Femur (tissue), 1 donor: ENCODE measurements at regions not wholly inside any gene's neighbourhood (a gene's known extent, or its start where the extent isn't known, plus 50 kb on each side); places are given as distances from the start of the nearest gene placed in this dataset.

ENCODE experiments used
- DNase-seq: peaks from one replicate; pipeline ENCODE4 v3.0.0-alpha.2; 2017

DNA sequence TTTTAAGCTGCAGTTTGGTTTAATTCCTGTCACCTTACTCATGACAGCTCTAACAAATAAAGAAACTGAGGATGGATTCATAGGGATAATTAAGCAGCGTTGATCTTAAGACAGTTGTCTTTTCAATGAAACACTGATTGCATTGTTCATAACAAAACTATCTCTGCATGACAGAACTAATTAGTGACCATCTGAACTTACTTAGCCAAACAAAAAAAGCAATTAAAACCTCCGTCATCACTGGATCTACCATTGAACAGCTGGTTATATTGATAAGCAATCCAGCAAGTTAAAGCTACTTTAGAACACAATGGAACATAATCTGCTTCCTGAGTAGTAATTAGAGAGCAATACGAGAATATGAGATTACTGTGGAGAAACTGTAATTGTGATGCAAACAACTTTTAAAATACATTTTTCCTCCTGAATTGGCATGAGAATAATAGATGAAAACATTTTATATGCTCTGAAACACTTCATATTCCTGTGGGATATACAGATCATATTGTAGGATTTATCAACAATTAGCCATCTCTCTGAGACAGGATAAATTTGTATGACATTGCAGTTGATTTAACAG lies 2576.8 kb downstream of the PCDH7 start:
- DNase-seq: no peak

DNA sequence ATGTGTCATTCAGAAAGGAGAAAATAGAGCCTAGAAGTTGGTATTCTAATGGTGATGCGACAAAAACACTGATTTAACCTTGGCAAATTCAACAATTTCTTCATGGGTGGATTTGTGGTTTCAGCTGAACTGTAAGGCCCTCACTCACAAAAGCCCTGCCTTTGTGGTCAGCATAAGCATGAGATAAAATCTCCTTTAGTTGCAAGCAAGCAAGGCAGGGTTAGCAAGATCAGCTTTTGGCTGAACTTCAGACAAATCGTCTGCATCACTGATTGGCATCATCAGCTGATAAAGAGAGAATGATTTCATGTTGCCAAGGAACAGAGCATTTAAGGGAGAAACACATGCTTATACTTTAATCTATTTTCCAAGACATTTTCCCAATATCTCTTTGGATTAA lies 2582.2 kb downstream of the PCDH7 start:
- no peak for DNase-seq

DNA sequence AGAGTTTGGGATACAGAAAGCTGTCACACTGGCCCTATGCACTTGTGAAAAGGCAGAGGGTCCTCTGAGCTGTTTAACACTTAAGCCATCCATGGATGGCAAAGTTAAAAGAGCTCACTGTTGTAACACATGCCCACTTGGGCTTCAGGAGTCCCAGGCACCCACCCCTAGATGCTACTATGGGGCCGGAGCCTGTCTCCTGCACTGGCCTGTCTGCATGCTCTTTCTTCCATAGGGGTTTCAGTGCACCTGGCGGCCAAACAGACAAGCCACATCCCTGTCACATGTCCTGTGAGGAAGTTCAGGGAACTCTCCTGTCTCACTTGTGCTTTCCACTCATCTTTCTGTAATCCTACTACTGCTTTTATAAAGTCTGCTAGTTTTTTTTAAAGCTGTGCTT lies 2586.0 kb downstream of the PCDH7 start:
- DNase-seq: no peak

DNA sequence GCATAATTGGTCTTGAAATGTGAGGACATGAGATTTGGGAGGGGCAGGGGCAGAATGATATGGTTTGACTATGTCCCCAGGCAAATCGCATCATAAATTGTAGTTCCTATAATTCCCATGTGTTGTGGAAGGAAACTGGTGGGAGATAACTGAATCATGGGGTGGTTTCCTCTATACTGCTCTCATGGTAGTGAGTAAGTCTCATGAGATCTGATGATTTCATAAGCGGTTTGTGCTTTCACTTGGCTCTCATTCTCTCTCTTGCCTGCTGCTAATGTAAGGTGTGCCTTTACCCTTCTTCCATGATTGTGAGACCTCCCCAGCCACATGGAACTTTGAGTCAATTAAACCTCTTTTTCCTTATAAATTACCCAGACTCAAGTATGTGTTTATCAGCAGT lies 2595.9 kb downstream of the PCDH7 start:
- DNase-seq: no peak

DNA sequence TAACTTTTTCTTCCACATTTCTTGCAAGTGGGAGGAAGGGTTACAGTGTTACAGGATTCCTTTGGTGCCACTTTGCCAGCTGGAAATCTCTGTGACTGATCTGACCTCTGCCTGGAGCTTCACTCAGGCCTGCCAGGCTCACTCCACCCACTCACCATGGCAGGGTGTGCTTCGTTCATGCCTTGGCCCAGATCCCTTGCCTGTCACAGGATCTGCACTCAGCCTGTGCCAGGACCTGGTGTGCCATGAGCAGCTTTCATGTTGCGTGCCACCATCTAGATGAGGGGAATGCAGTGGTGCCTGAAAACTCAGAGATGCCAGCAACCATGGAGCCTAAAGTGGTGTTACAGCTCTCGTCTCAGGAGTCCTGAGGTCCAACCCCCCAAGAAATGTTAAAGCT lies 2596.4 kb downstream of the PCDH7 start:
- no peak for DNase-seq

DNA sequence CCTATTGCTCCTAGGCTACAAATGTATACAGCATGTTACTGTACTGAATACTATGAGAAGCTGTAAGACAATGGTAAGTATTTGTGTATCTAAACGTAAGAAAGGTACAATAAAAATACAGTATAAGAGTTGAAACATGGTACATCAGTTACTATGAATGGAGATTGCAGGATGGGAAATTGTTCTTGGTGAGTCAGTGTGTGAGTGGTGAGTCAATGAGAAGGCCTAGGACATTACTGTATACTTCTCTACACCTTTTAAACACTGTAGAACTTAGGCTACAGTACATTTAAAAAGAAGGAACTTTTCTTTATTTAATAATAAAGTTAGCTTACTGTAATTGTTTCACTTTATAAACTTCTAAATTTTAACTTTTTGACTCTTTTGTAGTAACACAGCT lies 2603.2 kb downstream of the PCDH7 start:
- no peak for DNase-seq

DNA sequence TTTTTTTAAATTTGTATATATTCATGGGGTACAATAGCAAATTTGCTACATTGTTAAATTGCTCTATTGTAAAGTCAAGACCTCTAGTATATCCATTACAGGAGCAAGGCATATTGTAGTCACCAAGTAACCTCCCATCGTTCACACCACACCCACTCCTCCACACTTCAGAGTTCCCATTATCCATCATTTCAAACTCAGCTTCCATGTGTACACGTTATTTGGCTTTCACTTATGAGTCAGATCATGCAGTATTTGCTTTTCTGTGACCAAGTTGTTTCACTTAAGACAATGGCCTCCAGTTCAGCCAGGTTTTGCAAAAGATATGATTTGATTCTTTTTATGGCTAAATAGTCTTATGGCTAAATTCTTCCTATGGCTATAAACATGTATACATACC lies 2614.2 kb downstream of the PCDH7 start:
- DNase-seq: no peak

DNA sequence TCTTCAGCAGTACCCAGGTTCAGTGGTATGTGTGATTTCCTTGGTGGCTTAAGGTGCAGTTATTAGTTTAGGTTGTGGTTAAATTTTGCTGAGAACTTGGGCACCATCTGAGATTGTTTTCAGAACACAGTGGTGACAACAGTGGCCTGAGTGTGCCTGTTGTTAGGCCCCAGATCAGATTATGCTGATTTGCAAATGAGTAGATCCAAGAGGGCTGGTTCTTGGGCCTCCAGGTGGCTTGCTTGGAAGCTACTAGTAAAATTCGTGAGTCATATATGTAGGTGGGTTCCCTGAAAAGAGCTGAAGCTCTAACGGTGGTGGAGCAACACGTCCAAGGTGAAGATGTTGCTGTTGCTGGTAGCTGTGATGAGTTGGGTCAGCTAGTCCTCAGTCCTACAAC lies 2619.6 kb downstream of the PCDH7 start:
- DNase-seq: no peak

DNA sequence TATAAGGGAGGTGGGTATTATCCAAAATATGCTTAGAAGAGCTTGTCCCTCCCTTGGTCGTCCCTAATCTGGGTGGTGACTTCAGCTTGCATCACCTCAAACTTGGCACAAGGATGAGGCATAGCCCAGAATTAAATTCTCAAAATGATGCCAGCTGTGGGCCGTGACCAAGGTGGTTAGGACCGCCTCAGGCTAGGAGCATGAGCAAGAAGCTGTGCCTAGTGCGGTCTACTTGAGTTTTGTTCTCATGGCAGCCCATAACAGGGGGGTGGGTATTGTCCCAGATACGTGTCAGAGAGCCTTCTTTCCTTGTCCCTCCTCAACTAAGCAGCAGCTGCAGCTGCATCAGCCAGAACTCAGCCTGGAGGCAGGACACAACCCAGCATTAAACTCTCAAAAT lies 2620.0 kb downstream of the PCDH7 start:
- no peak for DNase-seq

DNA sequence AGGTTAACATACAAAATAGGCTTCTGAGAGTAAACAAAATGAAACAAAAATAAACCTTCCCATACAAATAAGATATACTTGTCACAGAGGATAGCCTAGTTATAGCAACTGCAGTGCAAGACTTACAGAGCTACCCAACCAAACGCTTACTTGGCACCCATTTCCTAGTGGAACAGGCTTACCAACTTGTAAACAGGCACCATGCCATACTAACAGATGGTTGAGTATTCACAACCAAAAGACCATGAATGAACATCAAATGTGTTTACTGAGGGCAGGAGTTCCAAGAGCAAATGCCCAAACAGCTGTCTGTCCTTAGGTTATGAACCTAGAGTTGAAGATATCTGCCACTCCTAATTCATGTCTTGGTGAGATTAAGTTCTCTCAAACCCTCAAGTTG lies 2629.2 kb downstream of the PCDH7 start:
- DNase-seq: peak; percentile 21

DNA sequence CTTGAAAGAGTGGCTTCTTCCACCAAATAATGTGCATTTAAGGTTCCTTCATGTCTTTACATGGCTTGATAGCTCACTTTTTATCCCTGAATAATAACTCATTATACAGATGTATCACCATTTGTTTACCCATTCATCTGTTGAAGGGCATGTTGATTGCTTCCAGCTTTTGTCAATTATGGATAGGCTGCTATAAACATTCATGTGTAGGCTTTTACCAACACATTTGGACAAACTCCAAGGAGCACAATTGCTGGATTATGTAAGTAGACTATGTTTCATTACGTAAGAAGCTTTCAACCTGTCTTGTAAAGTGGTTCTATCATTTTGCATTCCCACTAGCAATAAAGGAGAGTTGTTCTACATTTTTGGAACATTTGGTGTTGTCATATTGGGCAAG lies 2637.0 kb downstream of the PCDH7 start:
- DNase-seq: no peak

DNA sequence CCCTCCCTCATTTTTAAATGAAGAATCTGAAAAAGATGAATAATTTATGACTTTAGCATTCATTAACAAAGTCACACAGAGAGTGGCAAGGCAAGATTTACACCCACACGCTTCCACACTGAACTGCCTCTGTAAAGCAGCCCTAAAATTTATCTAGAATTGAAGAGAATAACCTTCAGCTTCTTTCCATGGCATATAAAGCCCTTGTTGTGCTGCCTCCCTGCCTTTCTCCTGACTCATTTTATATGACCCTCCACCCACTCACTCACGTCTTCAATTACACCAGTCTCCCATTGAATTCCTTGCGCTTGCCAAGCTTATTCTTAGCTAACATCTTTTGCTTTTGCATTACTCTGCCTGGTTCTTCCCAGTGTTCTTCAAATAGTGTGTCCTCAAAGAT lies 2649.3 kb downstream of the PCDH7 start:
- no peak for DNase-seq

DNA sequence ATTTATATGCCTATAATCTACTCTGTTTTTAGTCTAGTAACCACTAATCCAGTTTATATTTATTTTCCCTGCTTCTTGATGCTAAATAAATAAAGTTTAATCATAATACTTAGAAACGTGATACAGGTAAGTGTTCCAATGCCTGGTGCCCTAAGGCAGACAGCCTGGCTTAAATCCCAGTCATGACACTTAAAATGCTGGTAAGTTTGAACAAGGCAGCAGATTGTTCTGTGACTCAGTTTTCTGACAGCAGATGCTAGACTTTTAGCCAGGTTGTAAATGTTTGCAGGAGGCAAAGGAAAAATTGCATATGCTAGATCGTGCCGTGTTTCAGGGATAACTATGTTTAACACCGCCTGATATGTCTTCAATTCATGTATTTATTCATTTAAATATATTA lies 2661.6 kb downstream of the PCDH7 start:
- no peak for DNase-seq

DNA sequence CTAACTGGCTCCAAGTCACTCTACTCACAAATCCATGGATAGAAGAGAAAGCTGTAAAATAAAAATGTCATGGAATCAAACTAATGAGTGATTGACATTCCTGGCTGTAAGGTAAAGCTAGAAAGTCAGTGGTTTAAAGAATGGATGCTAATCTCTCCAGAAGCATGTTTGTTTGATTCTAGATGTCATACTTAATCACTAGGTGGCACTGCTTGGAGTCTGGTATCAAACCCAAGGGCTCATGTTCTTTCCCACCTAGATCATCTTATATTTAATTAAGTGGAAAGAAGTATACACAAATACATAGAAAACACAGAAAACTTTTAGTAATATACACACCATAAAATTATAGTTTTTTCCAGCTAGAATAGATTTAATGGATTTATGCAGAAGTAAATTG lies 2666.6 kb downstream of the PCDH7 start:
- no peak for DNase-seq

DNA sequence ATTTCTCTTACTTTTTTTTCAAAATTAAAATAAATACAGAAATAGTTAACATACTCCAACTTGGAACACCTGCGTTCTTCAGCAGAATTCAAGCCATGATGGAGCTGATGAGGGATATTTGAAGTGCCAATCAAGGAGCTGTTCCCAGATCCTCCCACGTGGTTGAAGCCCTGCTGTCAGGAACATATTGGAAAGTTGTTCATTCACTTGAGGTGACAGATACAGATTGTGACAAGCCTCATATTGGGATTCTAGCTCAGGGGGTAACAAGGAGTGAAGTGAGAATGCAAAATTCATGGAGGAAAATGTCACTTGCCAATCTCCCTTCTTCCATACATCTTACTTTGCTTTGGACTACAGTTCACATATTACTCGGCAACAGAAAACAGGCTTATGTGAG lies 2670.8 kb downstream of the PCDH7 start:
- no peak for DNase-seq

DNA sequence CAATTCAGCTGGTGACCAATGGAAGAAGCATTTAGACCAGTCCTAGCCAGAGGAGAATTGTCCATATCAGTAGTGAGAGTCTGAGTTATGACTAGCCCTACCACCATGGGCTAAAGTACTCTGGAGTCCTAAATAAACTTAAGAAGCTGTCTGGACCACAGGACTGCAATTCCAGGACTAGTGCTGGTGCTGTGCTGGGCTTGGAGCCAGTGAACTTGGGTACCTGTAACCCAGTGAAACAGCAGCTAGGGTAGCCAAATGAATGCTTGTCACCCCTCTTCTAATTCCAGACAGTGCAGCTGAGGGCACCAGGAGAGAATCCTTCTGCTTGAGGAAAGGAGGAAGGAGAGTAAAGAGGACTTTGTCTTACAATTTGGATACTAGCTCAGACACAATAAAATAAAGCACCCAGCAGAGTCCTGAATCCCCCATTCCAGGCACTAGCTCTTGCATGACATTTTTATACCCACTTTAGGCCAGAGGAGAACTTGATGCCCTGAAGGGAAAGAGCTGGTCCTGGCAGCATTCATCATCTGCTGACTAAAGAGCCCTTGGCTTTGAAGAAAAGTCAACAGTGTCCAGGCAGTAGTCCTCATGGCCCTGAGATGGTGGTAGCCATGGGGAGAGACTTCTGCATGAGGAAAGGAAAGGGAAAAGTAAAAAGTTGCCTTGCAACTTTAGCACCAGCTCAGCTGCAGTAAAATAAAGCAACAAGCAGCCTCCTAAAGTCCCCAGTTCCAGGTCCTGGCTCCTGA lies 2675.7 kb downstream of the PCDH7 start:
- DNase-seq: no peak

DNA sequence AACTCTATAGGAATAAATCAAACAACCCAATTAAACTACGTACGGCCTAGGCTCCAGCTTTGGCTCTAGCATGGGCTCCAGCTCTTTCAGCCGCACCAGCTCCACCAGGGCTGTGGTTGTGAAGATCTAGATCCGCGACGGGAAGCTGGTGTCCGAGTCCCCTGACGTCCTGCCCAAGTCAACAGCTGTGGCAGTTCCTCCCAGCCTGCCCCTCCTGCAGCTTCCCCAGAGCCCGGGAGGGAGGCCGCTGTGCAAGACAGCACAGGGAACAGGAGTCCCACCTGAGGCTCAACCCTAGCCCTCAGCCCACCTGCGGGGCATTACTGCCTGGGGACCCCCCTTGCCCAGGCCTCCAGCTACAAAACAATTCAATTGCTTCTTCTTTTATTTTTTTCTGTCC lies 2680.3 kb downstream of the PCDH7 start:
- no peak for DNase-seq

DNA sequence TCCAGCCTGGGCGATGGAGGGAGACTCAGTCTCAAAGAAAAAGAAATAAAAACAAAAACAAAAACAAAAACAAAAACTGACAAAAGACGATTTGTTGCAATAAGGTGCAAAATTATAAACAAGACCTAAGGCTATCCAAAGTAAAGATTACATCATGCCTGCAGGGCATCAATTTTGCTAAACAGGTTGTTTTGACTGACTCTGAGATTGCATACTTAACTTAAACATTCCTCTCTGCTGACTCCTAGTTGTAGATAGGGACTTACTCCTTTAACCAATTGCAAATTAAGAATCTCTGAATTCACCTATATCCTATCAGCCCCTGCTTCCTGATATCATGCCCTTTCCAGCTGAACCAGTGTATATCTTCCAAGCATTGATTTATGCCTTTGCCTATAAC lies 2687.3 kb downstream of the PCDH7 start:
- no peak for DNase-seq

DNA sequence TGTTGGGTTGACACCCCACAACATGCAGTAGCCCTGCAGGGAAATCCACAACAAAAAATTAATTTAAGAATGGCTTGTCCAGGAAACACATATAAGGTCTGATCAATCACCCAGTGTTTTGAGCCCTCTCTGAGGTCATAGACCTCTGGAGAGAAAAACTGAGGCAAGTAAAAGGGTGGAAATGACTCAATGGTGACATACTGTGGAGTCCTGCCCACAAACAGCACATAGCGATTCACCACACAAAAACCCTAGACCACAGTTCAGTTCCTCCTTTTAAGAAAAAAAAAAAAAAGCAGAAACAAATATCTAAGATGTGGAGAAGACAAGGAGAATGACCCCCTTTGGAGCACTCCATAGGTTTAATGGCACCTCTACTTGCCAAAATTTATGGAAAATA lies 2691.0 kb downstream of the PCDH7 start:
- DNase-seq: no peak

DNA sequence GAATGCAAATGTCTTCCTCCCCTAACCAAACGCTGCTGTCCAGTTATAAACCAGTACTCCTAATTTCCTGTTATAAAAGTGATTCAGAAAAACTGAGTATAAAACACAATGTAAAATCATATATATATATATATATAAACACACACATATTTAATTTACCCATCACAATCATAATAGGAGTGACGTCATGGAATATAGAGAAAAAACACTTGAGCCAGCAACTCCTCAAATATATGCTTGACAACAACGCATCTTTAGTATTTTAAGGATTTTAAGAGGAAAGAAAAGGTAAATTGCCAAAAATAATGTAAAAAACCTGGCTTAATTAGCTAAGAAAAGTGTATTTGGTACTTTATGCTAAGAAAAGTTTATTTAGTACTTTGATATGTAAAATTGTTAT lies 2701.7 kb downstream of the PCDH7 start:
- DNase-seq: no peak

DNA sequence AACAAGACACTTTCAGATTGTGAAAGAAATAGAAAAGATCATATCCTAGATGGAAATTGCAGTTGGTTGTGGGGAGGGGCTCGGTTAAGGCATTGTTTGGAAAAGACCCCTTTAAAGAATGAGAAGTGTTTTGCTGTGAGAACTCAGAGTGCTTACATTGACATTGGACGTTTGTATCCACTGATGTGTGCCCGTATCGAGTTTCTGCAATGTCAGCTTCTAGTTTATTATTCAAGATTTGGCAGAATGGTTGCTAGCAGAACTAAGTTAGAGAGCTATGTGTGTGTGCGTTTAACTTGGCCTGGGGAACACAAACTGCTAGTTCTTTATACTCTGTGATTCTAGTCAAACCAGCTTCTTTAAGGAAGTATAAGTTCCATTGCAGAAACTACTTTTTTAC lies 2702.5 kb downstream of the PCDH7 start:
- DNase-seq: no peak

DNA sequence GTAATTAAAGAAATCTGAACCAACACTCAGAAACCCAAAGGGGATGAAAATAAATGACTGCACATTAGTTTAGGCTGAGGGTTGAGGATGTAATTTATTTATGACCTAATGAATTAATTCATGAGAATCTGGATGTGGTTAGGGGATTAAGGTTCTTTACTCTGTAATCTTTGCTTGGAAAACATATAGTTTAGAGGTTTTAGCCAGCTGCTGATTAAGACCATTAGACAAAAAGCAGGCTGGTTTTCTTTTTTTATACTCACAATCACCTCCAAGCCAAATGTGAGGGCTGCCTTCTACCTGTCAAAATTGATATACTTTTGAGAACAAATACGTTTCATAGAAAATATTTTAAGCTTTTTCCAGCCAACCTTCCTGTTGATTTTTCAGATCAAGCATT lies 2705.8 kb downstream of the PCDH7 start:
- no peak for DNase-seq

DNA sequence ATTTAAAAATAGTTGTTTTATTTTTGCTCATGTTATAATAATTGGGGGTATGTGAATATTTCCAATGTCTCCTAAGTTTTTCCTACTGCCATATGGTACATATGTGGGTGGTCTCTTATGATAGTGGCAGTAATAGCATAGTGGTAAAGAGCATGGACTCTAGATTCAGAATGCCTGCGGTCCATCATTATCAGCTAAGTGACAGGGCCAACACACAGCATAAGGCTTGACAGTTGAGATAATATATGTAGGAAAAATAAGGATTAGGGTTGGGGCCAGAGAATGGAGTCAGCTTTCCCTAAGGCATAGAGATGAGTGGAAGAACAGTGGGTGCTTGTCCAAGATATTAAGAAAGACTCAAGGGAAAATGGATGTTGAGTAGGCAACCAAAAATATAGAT lies 2707.5 kb downstream of the PCDH7 start:
- no peak for DNase-seq

DNA sequence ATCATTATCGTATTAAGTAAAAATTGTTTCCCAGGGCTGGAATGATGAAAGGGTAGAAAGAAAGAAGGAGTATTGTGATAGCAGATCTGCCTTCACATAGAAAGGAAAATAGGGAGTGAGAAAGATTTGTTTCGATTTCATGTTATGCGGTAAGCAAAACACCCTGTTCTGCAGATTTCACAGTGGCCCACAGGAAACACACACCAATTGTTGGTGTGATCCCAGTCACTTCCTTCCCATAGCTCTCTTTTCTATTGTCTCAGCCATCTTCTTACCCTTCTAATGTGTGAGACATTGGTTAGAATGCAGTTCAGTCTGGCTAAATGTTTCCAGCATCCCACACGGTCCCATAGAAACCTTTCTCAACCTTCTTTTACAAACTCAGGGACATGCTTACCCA lies 2709.8 kb downstream of the PCDH7 start:
- DNase-seq: no peak

DNA sequence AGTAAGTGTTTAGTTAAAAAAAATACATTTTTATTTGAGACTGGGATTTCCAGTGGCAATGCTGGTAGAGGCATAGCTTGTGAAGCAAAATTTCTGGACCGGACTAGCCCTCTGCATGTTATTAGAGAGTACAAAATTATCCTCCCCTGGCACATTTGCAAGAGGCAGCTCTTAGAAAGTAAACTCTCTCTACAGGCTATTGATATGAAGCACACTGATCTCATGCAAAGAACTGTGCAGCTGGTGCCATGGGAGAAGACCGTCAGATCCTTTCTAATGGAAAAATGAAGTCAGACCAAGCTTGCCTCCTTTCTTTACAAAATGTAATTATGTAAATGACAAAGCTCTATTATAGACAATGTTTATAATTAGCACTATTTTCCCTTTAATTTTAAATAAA lies 2717.2 kb downstream of the PCDH7 start:
- no peak for DNase-seq
